ENCODE measurements at regions not wholly inside any gene's neighbourhood (a gene's known extent, or its start where the extent isn't known, plus 50 kb on each side); places are given as distances from the start of the nearest gene placed in this dataset.

DNA sequence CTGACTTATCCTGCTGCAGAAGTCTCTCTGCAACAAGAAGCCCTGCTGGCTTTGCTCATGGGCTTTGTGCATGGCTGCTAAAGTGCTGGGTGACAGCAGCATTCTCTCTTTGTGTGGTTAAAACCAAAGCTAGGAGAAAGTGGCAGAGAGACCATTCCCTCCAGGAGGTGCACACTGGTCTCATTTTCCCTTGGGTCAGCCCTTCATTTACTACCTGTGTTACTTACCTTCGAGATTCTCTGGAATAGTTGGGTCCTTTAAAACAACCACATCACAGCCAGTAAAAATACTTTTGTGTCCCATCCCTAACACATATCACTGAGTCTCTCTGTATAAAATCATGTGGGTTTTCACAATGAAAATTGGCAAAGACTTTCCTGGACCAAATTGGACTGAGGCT is 315.5 kb downstream of the IRX1 start (continued):
- TF ChIP-seq, protein P1, sequence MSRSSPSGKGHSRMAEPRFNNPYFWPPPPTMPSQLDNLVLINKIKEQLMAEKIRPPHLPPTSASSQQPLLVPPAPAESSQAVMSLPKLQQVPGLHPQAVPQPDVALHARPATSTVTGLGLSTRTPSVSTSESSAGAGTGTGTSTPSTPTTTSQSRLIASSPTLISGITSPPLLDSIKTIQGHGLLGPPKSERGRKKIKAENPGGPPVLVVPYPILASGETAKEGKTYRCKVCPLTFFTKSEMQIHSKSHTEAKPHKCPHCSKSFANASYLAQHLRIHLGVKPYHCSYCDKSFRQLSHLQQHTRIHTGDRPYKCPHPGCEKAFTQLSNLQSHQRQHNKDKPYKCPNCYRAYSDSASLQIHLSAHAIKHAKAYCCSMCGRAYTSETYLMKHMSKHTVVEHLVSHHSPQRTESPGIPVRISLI (tag by site-specific recombination; IDR thresholded peaks at IDR 0.05) = no peak
- TF ChIP-seq ZNF624 (tag by site-specific recombination; IDR thresholded peaks at IDR 0.05) (no peak), ZNF664 (tag by site-specific recombination; IDR thresholded peaks at IDR 0.05) (no peak)
- TF ChIP-seq, protein P2, sequence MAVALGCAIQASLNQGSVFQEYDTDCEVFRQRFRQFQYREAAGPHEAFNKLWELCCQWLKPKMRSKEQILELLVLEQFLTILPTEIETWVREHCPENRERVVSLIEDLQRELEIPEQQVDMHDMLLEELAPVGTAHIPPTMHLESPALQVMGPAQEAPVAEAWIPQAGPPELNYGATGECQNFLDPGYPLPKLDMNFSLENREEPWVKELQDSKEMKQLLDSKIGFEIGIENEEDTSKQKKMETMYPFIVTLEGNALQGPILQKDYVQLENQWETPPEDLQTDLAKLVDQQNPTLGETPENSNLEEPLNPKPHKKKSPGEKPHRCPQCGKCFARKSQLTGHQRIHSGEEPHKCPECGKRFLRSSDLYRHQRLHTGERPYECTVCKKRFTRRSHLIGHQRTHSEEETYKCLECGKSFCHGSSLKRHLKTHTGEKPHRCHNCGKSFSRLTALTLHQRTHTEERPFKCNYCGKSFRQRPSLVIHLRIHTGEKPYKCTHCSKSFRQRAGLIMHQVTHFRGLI (tag by site-specific recombination; IDR thresholded peaks at IDR 0.05) = no peak

DNA sequence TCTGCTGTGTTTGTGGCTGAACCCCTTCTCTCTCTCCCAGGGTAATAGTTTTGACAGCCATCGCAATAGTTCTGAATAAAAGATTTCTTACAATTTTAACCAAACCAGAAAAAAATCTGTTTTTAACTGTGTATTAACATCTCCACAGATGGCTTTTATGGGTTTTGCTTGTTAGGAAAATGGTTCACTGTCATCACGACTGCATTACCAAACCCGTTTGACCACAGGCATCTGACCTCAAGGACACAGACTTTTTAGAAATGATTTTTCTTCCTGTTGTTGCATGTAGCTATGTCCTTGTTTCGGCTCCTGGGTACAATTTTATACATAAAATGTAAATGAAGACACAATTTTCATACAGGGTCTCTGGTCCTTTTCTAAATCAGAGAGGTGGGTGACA is 316.1 kb downstream of the IRX1 start:
- POLR2A ChIA-PET = no interaction called here
- TF ChIP-seq, protein P3, sequence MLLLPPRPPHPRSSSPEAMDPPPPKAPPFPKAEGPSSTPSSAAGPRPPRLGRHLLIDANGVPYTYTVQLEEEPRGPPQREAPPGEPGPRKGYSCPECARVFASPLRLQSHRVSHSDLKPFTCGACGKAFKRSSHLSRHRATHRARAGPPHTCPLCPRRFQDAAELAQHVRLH (tag by site-specific recombination; IDR thresholded peaks at IDR 0.05) = no peak
- TF ChIP-seq, protein P4, sequence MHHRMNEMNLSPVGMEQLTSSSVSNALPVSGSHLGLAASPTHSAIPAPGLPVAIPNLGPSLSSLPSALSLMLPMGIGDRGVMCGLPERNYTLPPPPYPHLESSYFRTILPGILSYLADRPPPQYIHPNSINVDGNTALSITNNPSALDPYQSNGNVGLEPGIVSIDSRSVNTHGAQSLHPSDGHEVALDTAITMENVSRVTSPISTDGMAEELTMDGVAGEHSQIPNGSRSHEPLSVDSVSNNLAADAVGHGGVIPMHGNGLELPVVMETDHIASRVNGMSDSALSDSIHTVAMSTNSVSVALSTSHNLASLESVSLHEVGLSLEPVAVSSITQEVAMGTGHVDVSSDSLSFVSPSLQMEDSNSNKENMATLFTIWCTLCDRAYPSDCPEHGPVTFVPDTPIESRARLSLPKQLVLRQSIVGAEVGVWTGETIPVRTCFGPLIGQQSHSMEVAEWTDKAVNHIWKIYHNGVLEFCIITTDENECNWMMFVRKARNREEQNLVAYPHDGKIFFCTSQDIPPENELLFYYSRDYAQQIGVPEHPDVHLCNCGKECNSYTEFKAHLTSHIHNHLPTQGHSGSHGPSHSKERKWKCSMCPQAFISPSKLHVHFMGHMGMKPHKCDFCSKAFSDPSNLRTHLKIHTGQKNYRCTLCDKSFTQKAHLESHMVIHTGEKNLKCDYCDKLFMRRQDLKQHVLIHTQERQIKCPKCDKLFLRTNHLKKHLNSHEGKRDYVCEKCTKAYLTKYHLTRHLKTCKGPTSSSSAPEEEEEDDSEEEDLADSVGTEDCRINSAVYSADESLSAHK (tag by site-specific recombination; IDR thresholded peaks at IDR 0.05) = no peak
- TF ChIP-seq ZNF549 (tag by site-specific recombination; IDR thresholded peaks at IDR 0.05) = no peak
- no peak for TF ChIP-seq TCF7L2 (IDR thresholded peaks at IDR 0.05; ENCODE audit: borderline replicate concordance, low read depth, low read length)
- TF ChIP-seq ZNF37A (tag by site-specific recombination; IDR thresholded peaks at IDR 0.05) = no peak
- TF ChIP-seq, protein P5, sequence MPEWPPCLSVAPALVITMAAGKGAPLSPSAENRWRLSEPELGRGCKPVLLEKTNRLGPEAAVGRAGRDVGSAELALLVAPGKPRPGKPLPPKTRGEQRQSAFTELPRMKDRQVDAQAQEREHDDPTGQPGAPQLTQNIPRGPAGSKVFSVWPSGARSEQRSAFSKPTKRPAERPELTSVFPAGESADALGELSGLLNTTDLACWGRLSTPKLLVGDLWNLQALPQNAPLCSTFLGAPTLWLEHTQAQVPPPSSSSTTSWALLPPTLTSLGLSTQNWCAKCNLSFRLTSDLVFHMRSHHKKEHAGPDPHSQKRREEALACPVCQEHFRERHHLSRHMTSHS (tag by site-specific recombination; IDR thresholded peaks at IDR 0.05) = no peak
- TF ChIP-seq ZNF19 (tag by site-specific recombination; IDR thresholded peaks at IDR 0.05; ENCODE audit: low read depth) = no peak
- H3K27ac ChIP-seq (ENCODE audit: extremely low read depth, low read depth, low read length) = no peak overlapping the region

DNA sequence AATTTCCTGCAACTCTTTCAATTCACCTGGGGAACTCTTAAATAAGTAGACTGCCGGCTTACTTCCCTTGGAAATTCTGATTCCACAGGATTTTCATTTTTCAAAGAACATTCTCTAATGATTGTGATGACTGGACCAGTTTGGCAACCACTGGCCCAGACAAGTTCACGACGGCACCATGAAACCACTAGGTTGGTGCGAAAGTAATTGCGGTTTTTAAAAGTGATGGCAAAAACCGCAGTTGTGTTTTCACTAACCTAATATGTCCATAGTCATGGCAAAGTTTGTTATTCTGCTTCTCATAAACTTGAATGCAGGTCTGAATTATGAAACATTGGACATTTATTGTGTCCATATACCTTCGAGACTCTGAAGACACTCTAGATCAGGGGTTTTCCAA is 317.2 kb downstream of the IRX1 start:
- Histone ChIP-seq H3K4me3 (ENCODE audit: low read depth, low read length) (no peak overlapping the region), H3K27ac (ENCODE audit: extremely low read depth, low read depth, low read length) (no peak overlapping the region), H3K4me1 (ENCODE audit: control insufficient read depth, insufficient read depth, low read length) (no peaks in the 10 kb centered on the region), H3K36me3 (ENCODE audit: control insufficient read depth in 2 of 2, insufficient read depth in 1 of 2, low read length in 2 of 2) (no peaks in the 10 kb centered on the region), H3K9me3 (ENCODE audit: control insufficient read depth, insufficient read depth, low read depth, low read length) (no peaks in the 10 kb centered on the region)
- ChIA-PET POLR2A (no interaction called here), CTCF (no interaction called here)
- TF ChIP-seq MYNN (tag by site-specific recombination; IDR thresholded peaks at IDR 0.05; ENCODE audit: borderline replicate concordance) (no peak), YY1 (tag by site-specific recombination; IDR thresholded peaks at IDR 0.05) (no peak), ZNF184 (tag by site-specific recombination; IDR thresholded peaks at IDR 0.05) (no peak), SCRT2 (tag by site-specific recombination; IDR thresholded peaks at IDR 0.05) (no peak), ZSCAN23 (tag by site-specific recombination; IDR thresholded peaks at IDR 0.05) (no peak), ZBTB21 (tag by site-specific recombination; IDR thresholded peaks at IDR 0.05) (no peak), ZNF658 (tag by site-specific recombination; IDR thresholded peaks at IDR 0.05) (no peak), ZNF426 (tag by site-specific recombination; IDR thresholded peaks at IDR 0.05) (no peak), ZNF214 (tag by site-specific recombination; IDR thresholded peaks at IDR 0.05; ENCODE audit: borderline replicate concordance) (no peak), ZNF354C (tag by site-specific recombination; IDR thresholded peaks at IDR 0.05; ENCODE audit: borderline replicate concordance, low read depth) (no peak), ZNF16 (tag by site-specific recombination; IDR thresholded peaks at IDR 0.05; ENCODE audit: low read depth) (no peak), ZNF558 (tag by site-specific recombination; IDR thresholded peaks at IDR 0.05) (no peak), ZNF585B (tag by site-specific recombination; IDR thresholded peaks at IDR 0.05) (no peak), ZNF155 (tag by site-specific recombination; IDR thresholded peaks at IDR 0.05) (no peak)
- TF ChIP-seq, protein P6, sequence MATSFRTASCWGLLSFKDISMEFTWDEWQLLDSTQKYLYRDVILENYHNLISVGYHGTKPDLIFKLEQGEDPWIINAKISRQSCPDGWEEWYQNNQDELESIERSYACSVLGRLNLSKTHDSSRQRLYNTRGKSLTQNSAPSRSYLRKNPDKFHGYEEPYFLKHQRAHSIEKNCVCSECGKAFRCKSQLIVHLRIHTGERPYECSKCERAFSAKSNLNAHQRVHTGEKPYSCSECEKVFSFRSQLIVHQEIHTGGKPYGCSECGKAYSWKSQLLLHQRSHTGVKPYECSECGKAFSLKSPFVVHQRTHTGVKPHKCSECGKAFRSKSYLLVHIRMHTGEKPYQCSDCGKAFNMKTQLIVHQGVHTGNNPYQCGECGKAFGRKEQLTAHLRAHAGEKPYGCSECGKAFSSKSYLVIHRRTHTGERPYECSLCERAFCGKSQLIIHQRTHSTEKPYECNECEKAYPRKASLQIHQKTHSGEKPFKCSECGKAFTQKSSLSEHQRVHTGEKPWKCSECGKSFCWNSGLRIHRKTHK (tag by site-specific recombination; IDR thresholded peaks at IDR 0.05) = no peak

More for the DNA sequence above, 316.1 kb downstream of the IRX1 start:
- Histone ChIP-seq H3K4me3 (ENCODE audit: low read depth, low read length) (no peak overlapping the region), H3K36me3 (ENCODE audit: control insufficient read depth in 2 of 2, insufficient read depth in 1 of 2, low read length in 2 of 2) (no peaks in the 10 kb centered on the region), H3K9me3 (ENCODE audit: control insufficient read depth, insufficient read depth, low read depth, low read length) (no peaks in the 10 kb centered on the region), H3K4me1 (ENCODE audit: control insufficient read depth, insufficient read depth, low read length) (no peaks in the 10 kb centered on the region)
- CTCF ChIA-PET = no interaction called here
